PC-9 (cell line): ENCODE measurements at regions not wholly inside any gene's neighbourhood (a gene's known extent, or its start where the extent isn't known, plus 50 kb on each side); places are given as distances from the start of the nearest gene placed in this dataset.

Experiments
- BruUV-seq: library from RNA; stranded (reverse); fragments of 400-500 nt; replicated peaks from 2 replicates; lab custom pipeline; 2021; lab: Mats Ljungman, UMichigan
- CTCF ChIA-PET: fragments of 300-600 bp; sonication (Branson Sonifier 250); formaldehyde crosslinking; loops from one replicate; lab custom pipeline; 2022; ENCODE audit warnings: antibody characterized with exemption; lab: Charles Lee
- POLR2A ChIA-PET: fragments of 300-600 bp; sonication (Branson Sonifier 250); formaldehyde crosslinking; loops from one replicate; lab custom pipeline; 2022; ENCODE audit warnings: antibody characterized with exemption; ENCODE audit not compliant: unreplicated experiment; lab: Charles Lee
- DNase-seq, 2 experiments: peaks; one replicate each; pipeline versions ENCODE4 v3.0.0 to v3.0.0-alpha.2; 2015 to 2022; ENCODE audit warnings: mixed read lengths in 1 of 2
- H2AFZ ChIP-seq: fragments of 200-600 bp; sonication (generic); 2 replicates; pipeline ENCODE4 v1.8.1; 2017; ENCODE audit warnings: antibody characterized with exemption
- H3F3A ChIP-seq: fragments of 200-600 bp; sonication (generic); 2 replicates; pipeline ENCODE4 v1.8.1; 2017; ENCODE audit warnings: antibody characterized with exemption, mild to moderate bottlenecking, low read depth; ENCODE audit not compliant: insufficient read depth
- H3K27ac ChIP-seq: fragments of 200-600 bp; sonication (generic); 2 replicates; pipeline ENCODE4 v1.6.1; 2016; ENCODE audit warnings: mixed run types
- H3K27me3 ChIP-seq: fragments of 200-600 bp; sonication (generic); 2 replicates; pipeline ENCODE4 v1.6.1; 2016; ENCODE audit warnings: low read depth, mixed run types; ENCODE audit not compliant: insufficient read depth
- H3K36me3 ChIP-seq: fragments of 200-600 bp; sonication (generic); 2 replicates; pipeline ENCODE4 v1.6.1; 2016; ENCODE audit warnings: low read depth, mixed run types
- H3K4me1 ChIP-seq: fragments of 200-600 bp; sonication (generic); replicated peaks from 2 replicates; pipeline ENCODE4 v1.6.1; 2016; ENCODE audit warnings: mixed run types; ENCODE audit not compliant: insufficient read depth
- H3K4me2 ChIP-seq: fragments of 200-600 bp; sonication (generic); 2 replicates; pipeline ENCODE4 v1.6.1; 2017; ENCODE audit warnings: mixed run types
- H3K4me3 ChIP-seq: fragments of 200-600 bp; sonication (generic); 2 replicates; pipeline ENCODE4 v1.6.1; 2016; ENCODE audit warnings: mixed run types
- H3K79me2 ChIP-seq: fragments of 200-600 bp; sonication (generic); 2 replicates; pipeline ENCODE4 v1.6.1; 2017; ENCODE audit warnings: low read depth, mixed run types
- H3K9me2 ChIP-seq: fragments of 200-600 bp; sonication (generic); 2 replicates; pipeline ENCODE4 v1.8.1; 2017; ENCODE audit warnings: mild to moderate bottlenecking; ENCODE audit not compliant: insufficient read depth
- H3K9me3 ChIP-seq: fragments of 200-600 bp; sonication (generic); 2 replicates; pipeline ENCODE4 v1.8.1; 2016; ENCODE audit warnings: low read depth; ENCODE audit not compliant: insufficient read depth
- H4K20me1 ChIP-seq: fragments of 200-600 bp; sonication (generic); 2 replicates; pipeline ENCODE4 v1.8.1; 2017; ENCODE audit not compliant: insufficient read depth
- EZH2 ChIP-seq: fragments of 200-600 bp; sonication (generic); IDR thresholded peaks from 2 replicates; pipeline ENCODE4 v1.8.0; 2017; ENCODE audit warnings: antibody characterized with exemption, low read depth
- intact Hi-C: fragments of 100-400 bp; cut with micrococcal nuclease; formaldehyde crosslinking; loops from one replicate; pipeline ENCODE4 v1.10.0; 2022; ENCODE audit not compliant: unreplicated experiment
- TF ChIP-seq, protein P1 (sequence below): fragments of 200-600 bp; sonication (generic); conservative IDR thresholded peaks from 2 replicates; pipeline ENCODE4 v1.6.1; 2017; ENCODE audit warnings: mixed run types, antibody characterized with exemption, mild to moderate bottlenecking, moderate library complexity

DNA sequence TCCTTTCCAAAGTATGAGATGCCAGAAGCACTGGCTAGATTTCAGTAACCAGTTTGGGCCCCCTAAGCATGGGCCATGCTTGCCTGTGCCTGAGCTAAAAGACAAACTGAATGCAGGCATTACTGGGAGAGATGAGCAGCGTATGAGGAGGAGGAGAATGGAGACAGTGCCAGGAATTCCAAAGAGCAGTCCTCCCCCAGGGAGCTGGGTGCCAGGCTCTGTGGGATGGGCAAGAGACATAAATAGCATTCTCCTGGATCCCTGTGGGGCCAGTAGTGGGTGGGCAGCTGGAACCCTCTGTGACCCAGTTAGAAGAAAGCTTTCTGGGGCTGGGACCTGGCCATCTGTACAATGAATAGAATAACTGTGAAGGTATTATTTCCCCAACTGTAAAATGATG lies 235.6 kb downstream of the KCNA4 start:
- DNase-seq: no peak
- no peak overlapping the region for H3K27ac ChIP-seq
- no peak overlapping the region for H3K4me3 ChIP-seq
- H3K79me2 ChIP-seq: no peaks in the 10 kb centered on the region
- H3K27me3 ChIP-seq: no peaks in the 10 kb centered on the region
- intact Hi-C loops: no loop called here
- no TSS peak for BruUV-seq
- no peaks in the 10 kb centered on the region for H3K9me3 ChIP-seq
- ChIA-PET CTCF (no interaction called here), POLR2A (no interaction called here)
- H3K4me2 ChIP-seq: no peak overlapping the region
- no peaks in the 10 kb centered on the region for H4K20me1 ChIP-seq
- TF ChIP-seq, protein P1, sequence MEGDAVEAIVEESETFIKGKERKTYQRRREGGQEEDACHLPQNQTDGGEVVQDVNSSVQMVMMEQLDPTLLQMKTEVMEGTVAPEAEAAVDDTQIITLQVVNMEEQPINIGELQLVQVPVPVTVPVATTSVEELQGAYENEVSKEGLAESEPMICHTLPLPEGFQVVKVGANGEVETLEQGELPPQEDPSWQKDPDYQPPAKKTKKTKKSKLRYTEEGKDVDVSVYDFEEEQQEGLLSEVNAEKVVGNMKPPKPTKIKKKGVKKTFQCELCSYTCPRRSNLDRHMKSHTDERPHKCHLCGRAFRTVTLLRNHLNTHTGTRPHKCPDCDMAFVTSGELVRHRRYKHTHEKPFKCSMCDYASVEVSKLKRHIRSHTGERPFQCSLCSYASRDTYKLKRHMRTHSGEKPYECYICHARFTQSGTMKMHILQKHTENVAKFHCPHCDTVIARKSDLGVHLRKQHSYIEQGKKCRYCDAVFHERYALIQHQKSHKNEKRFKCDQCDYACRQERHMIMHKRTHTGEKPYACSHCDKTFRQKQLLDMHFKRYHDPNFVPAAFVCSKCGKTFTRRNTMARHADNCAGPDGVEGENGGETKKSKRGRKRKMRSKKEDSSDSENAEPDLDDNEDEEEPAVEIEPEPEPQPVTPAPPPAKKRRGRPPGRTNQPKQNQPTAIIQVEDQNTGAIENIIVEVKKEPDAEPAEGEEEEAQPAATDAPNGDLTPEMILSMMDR: no peak
- TF ChIP-seq EZH2: no peak
- H3K4me1 ChIP-seq: no peaks in the 10 kb centered on the region
- H3K9me2 ChIP-seq: no peaks in the 10 kb centered on the region
- H3K36me3 ChIP-seq: no peaks in the 10 kb centered on the region
- H2AFZ ChIP-seq: no peak overlapping the region
- no peaks in the 10 kb centered on the region for H3F3A ChIP-seq

DNA sequence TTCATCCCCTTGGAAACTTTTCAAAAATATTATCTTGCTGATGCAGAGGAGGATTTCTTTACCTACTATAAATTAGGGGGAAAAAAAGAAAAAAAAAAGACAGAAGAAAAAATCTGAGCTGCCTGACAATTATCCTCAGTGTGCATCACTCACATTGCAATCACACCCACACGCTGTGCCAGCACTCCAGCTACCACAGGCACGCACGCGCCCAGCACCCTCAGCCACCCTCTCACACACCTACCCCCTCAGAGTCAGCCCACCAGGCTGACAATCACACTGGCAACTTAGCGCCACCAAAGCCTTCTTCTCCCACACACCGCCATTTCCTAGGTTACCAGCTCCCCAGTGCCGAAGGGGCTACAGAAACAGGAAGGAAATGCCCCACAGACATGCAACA lies 236.1 kb downstream of the KCNA4 start:
- H3K4me1 ChIP-seq: no peaks in the 10 kb centered on the region
- no peaks in the 10 kb centered on the region for H3K79me2 ChIP-seq
- no peak overlapping the region for H3K27ac ChIP-seq
- H3K9me2 ChIP-seq: no peaks in the 10 kb centered on the region
- H3K4me2 ChIP-seq: no peak overlapping the region
- no peaks in the 10 kb centered on the region for H3K27me3 ChIP-seq
- ChIA-PET CTCF (no interaction called here), POLR2A (no interaction called here)
- no peaks in the 10 kb centered on the region for H3K36me3 ChIP-seq
- no peaks in the 10 kb centered on the region for H3F3A ChIP-seq
- H4K20me1 ChIP-seq: no peaks in the 10 kb centered on the region
- TF ChIP-seq, protein P1: no peak
- no peak for TF ChIP-seq EZH2
- no peaks in the 10 kb centered on the region for H3K9me3 ChIP-seq
- no TSS peak for BruUV-seq
- H2AFZ ChIP-seq: no peak overlapping the region
- intact Hi-C loops: no loop called here
- DNase-seq: no peak
- H3K4me3 ChIP-seq: no peak overlapping the region

DNA sequence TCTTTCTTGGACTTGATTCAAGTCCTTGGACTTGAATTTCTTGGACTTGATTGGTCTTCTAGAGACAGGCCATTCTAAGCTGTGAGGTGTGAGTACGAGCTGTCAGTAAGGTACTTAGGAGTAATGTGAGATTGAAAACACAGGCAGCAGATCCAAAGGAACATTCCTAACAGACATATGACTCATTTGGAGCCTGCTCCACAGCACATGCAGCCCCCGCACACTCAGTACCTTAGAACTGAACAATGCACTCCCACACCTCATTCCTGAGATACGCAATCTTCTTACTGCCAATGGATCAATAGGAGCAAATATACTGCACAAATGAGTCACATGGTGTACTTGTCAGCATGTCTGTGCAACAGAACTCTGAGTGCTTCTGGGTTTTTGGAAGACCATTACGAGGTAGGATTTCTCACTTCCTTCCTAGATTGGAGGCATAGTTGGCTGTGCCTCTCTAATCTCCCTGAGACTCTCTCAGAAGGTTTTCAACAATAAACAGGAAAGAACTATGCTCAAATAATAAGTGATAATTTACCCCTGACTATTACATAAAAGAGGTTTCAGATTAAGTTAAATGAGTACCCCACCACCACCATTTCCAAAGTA lies 243.1 kb downstream of the KCNA4 start:
- Histone ChIP-seq H4K20me1 (no peaks in the 10 kb centered on the region), H3K27me3 (no peaks in the 10 kb centered on the region), H3K9me2 (no peaks in the 10 kb centered on the region), H3K36me3 (no peaks in the 10 kb centered on the region), H3K4me2 (no peak overlapping the region), H2AFZ (no peak overlapping the region), H3K4me1 (no peaks in the 10 kb centered on the region), H3F3A (no peaks in the 10 kb centered on the region), H3K4me3 (no peak overlapping the region), H3K27ac (no peak overlapping the region), H3K9me3 (no peaks in the 10 kb centered on the region), H3K79me2 (no peaks in the 10 kb centered on the region)
- no TSS peak for BruUV-seq
- ChIA-PET POLR2A (no interaction called here), CTCF (no interaction called here)
- intact Hi-C loops: no loop called here
- no peak for DNase-seq
- TF ChIP-seq EZH2: no peak
- TF ChIP-seq, protein P1: no peak
